ENCODE measurements at regions not wholly inside any gene's neighbourhood (a gene's known extent, or its start where the extent isn't known, plus 50 kb on each side); places are given as distances from the start of the nearest gene placed in this dataset.

DNA sequence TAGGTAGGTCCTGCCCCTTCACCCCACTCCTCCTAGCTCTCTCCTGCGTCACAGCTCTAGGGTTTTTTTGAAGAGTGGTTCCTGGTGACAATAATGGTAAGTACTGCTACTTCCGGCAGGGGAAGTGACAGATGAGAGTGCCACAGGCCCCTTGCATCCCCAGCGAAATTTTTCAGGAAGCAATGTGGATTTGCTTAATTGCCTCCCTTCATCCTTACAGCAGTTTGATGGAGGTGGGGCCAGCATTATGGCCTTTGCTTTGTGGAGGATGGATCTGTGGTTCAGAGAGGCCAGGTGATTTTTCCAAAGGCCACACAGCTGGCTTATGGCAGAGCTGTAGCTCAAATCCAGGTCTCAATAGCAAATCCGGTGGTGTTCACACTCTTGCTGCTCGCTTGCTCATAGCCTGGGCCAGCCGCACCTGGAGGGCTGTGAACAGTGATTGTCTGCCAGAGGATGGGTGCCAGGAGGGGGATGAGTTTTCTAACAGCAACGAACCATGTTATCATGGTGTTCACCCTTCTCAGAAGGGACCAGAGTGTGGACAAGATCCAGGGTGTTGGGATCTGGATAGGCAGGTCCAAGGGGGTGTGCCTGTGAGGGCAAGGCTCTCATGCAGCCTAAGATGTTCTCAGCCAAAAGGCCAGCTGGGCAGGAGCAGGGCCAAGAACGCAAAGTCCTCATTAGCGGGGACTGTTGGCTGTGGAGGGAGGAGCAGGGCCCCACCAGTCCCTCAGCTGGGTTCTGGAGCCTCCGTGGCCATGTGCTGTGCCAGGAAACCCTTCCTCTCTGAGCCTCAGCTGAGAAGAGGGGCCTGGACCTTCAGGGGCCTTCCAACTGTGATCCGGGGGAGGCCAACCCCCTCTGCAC, 89.0 kb downstream of the EMX2 start:
- TF ChIP-seq ZNF132 (tag by site-specific recombination; IDR thresholded peaks at IDR 0.05; ENCODE audit: borderline replicate concordance) (no peak), CTCF (tag by site-specific recombination; IDR thresholded peaks at IDR 0.05) (no peak), ZNF274 (IDR thresholded peaks at IDR 0.05; ENCODE audit: low read length) (no peak), ZNF274 (tag by site-specific recombination; IDR thresholded peaks at IDR 0.05; ENCODE audit: borderline replicate concordance) (no peak), REST (tag by site-specific recombination; IDR thresholded peaks at IDR 0.05) (no peak), ZSCAN16 (tag by site-specific recombination; IDR thresholded peaks at IDR 0.05) (no peak), YY1 (tag by site-specific recombination; IDR thresholded peaks at IDR 0.05) (no peak)
